SK-N-MC (cell line): ENCODE measurements at regions not wholly inside any gene's neighbourhood (a gene's known extent, or its start where the extent isn't known, plus 50 kb on each side); places are given as distances from the start of the nearest gene placed in this dataset.

Experiments used
- EZH2 ChIP-seq: fragments of 200-600 bp; sonication (generic); IDR thresholded peaks from one replicate; pipeline ENCODE4 v1.6.1; 2017; ENCODE audit warnings: antibody characterized with exemption
- FOXP2 ChIP-seq: optimal IDR thresholded peaks from 2 replicates; pipeline ENCODE3; 2011; ENCODE audit warnings: mild to moderate bottlenecking, moderate library complexity; ENCODE audit not compliant: insufficient read depth; ENCODE audit errors: extremely low read length, control extremely low read depth
- POLR2AphosphoS5 ChIP-seq: IDR thresholded peaks from 2 replicates; pipeline ENCODE4 v1.6.1; 2012; ENCODE audit warnings: mild to moderate bottlenecking, low read depth, low read length, borderline replicate concordance

GRCh38 chr13:22162889-22163288 lies 492.0 kb downstream of the FGF9 start:
- TF ChIP-seq EZH2 (no peak), POLR2AphosphoS5 (no peak), FOXP2 (no peak)
